ENCODE measurements at regions not wholly inside any gene's neighbourhood (a gene's known extent, or its start where the extent isn't known, plus 50 kb on each side); places are given as distances from the start of the nearest gene placed in this dataset.

GRCh38 chr6:106761160-106761559 is 131.8 kb downstream of the QRSL1 start:
- H3K79me2 ChIP-seq (ENCODE audit: control insufficient read depth, insufficient read depth, low read length), result no peaks in the 10 kb centered on the region
- no peak overlapping the region for H3K9ac ChIP-seq (ENCODE audit: insufficient read depth, low read length)
- no peak overlapping the region for H3K4me2 ChIP-seq (ENCODE audit: extremely low read depth, insufficient read depth, low read length)
- TF ChIP-seq CTCF (conservative IDR thresholded peaks at IDR 0.05 in 1 of 2, IDR thresholded peaks at IDR 0.05 in 1 of 2; ENCODE audit: low read depth in 1 of 2, low read length in 2 of 2) (no peak), EZH2 (IDR thresholded peaks at IDR 0.05; ENCODE audit: low read length, missing control alignments) (no peak)
- no peaks in the 10 kb centered on the region for H3K9me3 ChIP-seq (ENCODE audit: control insufficient read depth, insufficient read depth, low read depth, low read length)
- H3K27me3 ChIP-seq (ENCODE audit: control insufficient read depth, insufficient read depth, low read length), result no peaks in the 10 kb centered on the region
- H3K4me1 ChIP-seq (ENCODE audit: control insufficient read depth, extremely low read depth, insufficient read depth, low read length), result no peaks in the 10 kb centered on the region
- no peak overlapping the region for H3K27ac ChIP-seq (ENCODE audit: insufficient read depth, low read length)
- H2AFZ ChIP-seq (ENCODE audit: low read length), result no peak overlapping the region
- DNase-seq (ENCODE audit: low read depth in 2 of 2), result no peak
- H3K36me3 ChIP-seq (ENCODE audit: control insufficient read depth, insufficient read depth, low read length), result no peaks in the 10 kb centered on the region
- no peaks in the 10 kb centered on the region for H4K20me1 ChIP-seq (ENCODE audit: control insufficient read depth, extremely low read depth, insufficient read depth, low read length)
- H3K4me3 ChIP-seq (replicated peaks in 1 of 4; ENCODE audit: control extremely low read depth in 1 of 4, insufficient read depth in 1 of 4, low read depth in 3 of 4, low read length in 4 of 4), result no peak overlapping the region

- no peak for TF ChIP-seq EZH2 (IDR thresholded peaks at IDR 0.05; ENCODE audit: low read length, missing control alignments)
- no peak for TF ChIP-seq CTCF (conservative IDR thresholded peaks at IDR 0.05 in 1 of 2, IDR thresholded peaks at IDR 0.05 in 1 of 2; ENCODE audit: low read depth in 1 of 2, low read length in 2 of 2)
These were observed 129.7 kb downstream of the QRSL1 start for GRCh38 chr6:106759112-106759511.

GRCh38 chr6:106757722-106758467 is 128.5 kb downstream of the QRSL1 start:
- no peak overlapping the region for H3K4me3 ChIP-seq (replicated peaks in 1 of 4; ENCODE audit: control extremely low read depth in 1 of 4, insufficient read depth in 1 of 4, low read depth in 3 of 4, low read length in 4 of 4)

More at GRCh38 chr6:106759112-106759511, 129.7 kb downstream of the QRSL1 start:
- Histone ChIP-seq H3K27me3 (ENCODE audit: control insufficient read depth, insufficient read depth, low read length) (no peaks in the 10 kb centered on the region), H3K27ac (ENCODE audit: insufficient read depth, low read length) (no peak overlapping the region), H3K4me3 (replicated peaks in 1 of 4; ENCODE audit: control extremely low read depth in 1 of 4, insufficient read depth in 1 of 4, low read depth in 3 of 4, low read length in 4 of 4) (no peak overlapping the region), H3K9ac (ENCODE audit: insufficient read depth, low read length) (no peak overlapping the region), H2AFZ (ENCODE audit: low read length) (no peak overlapping the region), H3K9me3 (ENCODE audit: control insufficient read depth, insufficient read depth, low read depth, low read length) (no peaks in the 10 kb centered on the region), H3K4me2 (ENCODE audit: extremely low read depth, insufficient read depth, low read length) (no peak overlapping the region), H3K4me1 (ENCODE audit: control insufficient read depth, extremely low read depth, insufficient read depth, low read length) (no peaks in the 10 kb centered on the region), H3K36me3 (ENCODE audit: control insufficient read depth, insufficient read depth, low read length) (no peaks in the 10 kb centered on the region), H4K20me1 (ENCODE audit: control insufficient read depth, extremely low read depth, insufficient read depth, low read length) (no peaks in the 10 kb centered on the region), H3K79me2 (ENCODE audit: control insufficient read depth, insufficient read depth, low read length) (no peaks in the 10 kb centered on the region)
- DNase-seq (ENCODE audit: low read depth in 2 of 2), result no peak

More at GRCh38 chr6:106757722-106758467, 128.5 kb downstream of the QRSL1 start:
- H3K27ac ChIP-seq (ENCODE audit: insufficient read depth, low read length), result no peak overlapping the region
- H3K79me2 ChIP-seq (ENCODE audit: control insufficient read depth, insufficient read depth, low read length), result no peaks in the 10 kb centered on the region
- no peak overlapping the region for H2AFZ ChIP-seq (ENCODE audit: low read length)
- no peaks in the 10 kb centered on the region for H4K20me1 ChIP-seq (ENCODE audit: control insufficient read depth, extremely low read depth, insufficient read depth, low read length)
- H3K4me1 ChIP-seq (ENCODE audit: control insufficient read depth, extremely low read depth, insufficient read depth, low read length), result no peaks in the 10 kb centered on the region
- no peak for DNase-seq (ENCODE audit: low read depth in 2 of 2)
- no peaks in the 10 kb centered on the region for H3K36me3 ChIP-seq (ENCODE audit: control insufficient read depth, insufficient read depth, low read length)
- no peak overlapping the region for H3K9ac ChIP-seq (ENCODE audit: insufficient read depth, low read length)
- TF ChIP-seq CTCF (conservative IDR thresholded peaks at IDR 0.05 in 1 of 2, IDR thresholded peaks at IDR 0.05 in 1 of 2; ENCODE audit: low read depth in 1 of 2, low read length in 2 of 2) (no peak), EZH2 (IDR thresholded peaks at IDR 0.05; ENCODE audit: low read length, missing control alignments) (no peak)
- no peaks in the 10 kb centered on the region for H3K9me3 ChIP-seq (ENCODE audit: control insufficient read depth, insufficient read depth, low read depth, low read length)
- H3K27me3 ChIP-seq (ENCODE audit: control insufficient read depth, insufficient read depth, low read length), result no peaks in the 10 kb centered on the region
- H3K4me2 ChIP-seq (ENCODE audit: extremely low read depth, insufficient read depth, low read length), result no peak overlapping the region
